Ammon's horn (tissue), 1 donor: ENCODE measurements at regions not wholly inside any gene's neighbourhood (a gene's known extent, or its start where the extent isn't known, plus 50 kb on each side); places are given as distances from the start of the nearest gene placed in this dataset.
"Not testable (repeated sequence)": the region's sequence is repeated elsewhere in the genome, so short reads cannot be mapped to it uniquely, and the experiment has no call there.

Experiments used
- DNase-seq: peaks from one replicate; pipeline ENCODE4 v3.0.0-alpha.2; 2016; ENCODE audit warnings: low spot score

- DNase-seq, result no peak
These were observed 2003.8 kb upstream of the CDH9 start for GRCh38 chr5:29042152-29042551.

- no peak for DNase-seq
These were observed 2002.0 kb upstream of the CDH9 start for GRCh38 chr5:29040404-29040803.

- no peak for DNase-seq
These were observed 2001.6 kb upstream of the CDH9 start for GRCh38 chr5:29039994-29040393.

GRCh38 chr5:29037716-29038115 is 1999.3 kb upstream of the CDH9 start:
- no peak for DNase-seq

- DNase-seq, result no peak
These were observed 1985.7 kb upstream of the CDH9 start for GRCh38 chr5:29024052-29024451.

GRCh38 chr5:29023541-29023940 is 1985.2 kb upstream of the CDH9 start:
- DNase-seq, result no peak

- no peak for DNase-seq
These were observed 1979.1 kb upstream of the CDH9 start for GRCh38 chr5:29017501-29017900.

GRCh38 chr5:29016067-29016466 is 1977.7 kb upstream of the CDH9 start:
- no peak for DNase-seq

- DNase-seq, result no peak
These were observed 1977.1 kb upstream of the CDH9 start for GRCh38 chr5:29015523-29015922.

GRCh38 chr5:29005386-29005785 is 1967.0 kb upstream of the CDH9 start:
- DNase-seq, result no peak

- DNase-seq, result no peak
These were observed 1964.1 kb upstream of the CDH9 start for GRCh38 chr5:29002481-29002880.

- no peak for DNase-seq
These were observed 1963.3 kb upstream of the CDH9 start for GRCh38 chr5:29001666-29002065.

- no peak for DNase-seq
These were observed 1946.3 kb upstream of the CDH9 start for GRCh38 chr5:28984639-28985038.

GRCh38 chr5:28975508-28975907 is 1937.1 kb upstream of the CDH9 start:
- DNase-seq, result no peak

GRCh38 chr5:28967848-28968247 is 1929.5 kb upstream of the CDH9 start:
- DNase-seq, result no peak

GRCh38 chr5:28961816-28962215 is 1923.4 kb upstream of the CDH9 start:
- no peak for DNase-seq

GRCh38 chr5:28958581-28958980 is 1920.2 kb upstream of the CDH9 start:
- DNase-seq, result no peak

- no peak for DNase-seq
These were observed 1919.1 kb upstream of the CDH9 start for GRCh38 chr5:28957450-28957849.

GRCh38 chr5:28954074-28954473 is 1915.7 kb upstream of the CDH9 start:
- no peak for DNase-seq

GRCh38 chr5:28947865-28948264 is 1909.5 kb upstream of the CDH9 start:
- DNase-seq, result no peak

GRCh38 chr5:28945859-28946258 is 1907.5 kb upstream of the CDH9 start:
- DNase-seq, result no peak

- not testable (repeated sequence) for DNase-seq
These were observed 1891.0 kb upstream of the CDH9 start for GRCh38 chr5:28929366-28929765.

- not testable (repeated sequence) for DNase-seq
These were observed 1890.0 kb upstream of the CDH9 start for GRCh38 chr5:28928327-28928790.

GRCh38 chr5:28927559-28928326 is 1889.4 kb upstream of the CDH9 start:
- no peak for DNase-seq
